Tibial nerve (tissue), 4 donors: ENCODE measurements at regions not wholly inside any gene's neighbourhood (a gene's known extent, or its start where the extent isn't known, plus 50 kb on each side); places are given as distances from the start of the nearest gene placed in this dataset.

Experiments used
- CTCF ChIP-seq, 5 experiments: fragments of 200-600 bp in 3 of 5; fragments of 450-650 bp in 2 of 5; sonication (generic) in 3 of 5; IDR thresholded peaks; one replicate each; pipeline ENCODE4 v1.5.1; 2016 to 2019; ENCODE audit warnings: antibody characterized with exemption in 5 of 5, mild to moderate bottlenecking in 3 of 5, moderate library complexity in 2 of 5
- EP300 ChIP-seq, 2 donors: sonication (generic); formaldehyde crosslinking; IDR thresholded peaks; one replicate each; pipeline ENCODE4 v1.6.1; 2017; ENCODE audit warnings: antibody characterized with exemption in 2 of 2, mild to moderate bottlenecking in 1 of 2

DNA sequence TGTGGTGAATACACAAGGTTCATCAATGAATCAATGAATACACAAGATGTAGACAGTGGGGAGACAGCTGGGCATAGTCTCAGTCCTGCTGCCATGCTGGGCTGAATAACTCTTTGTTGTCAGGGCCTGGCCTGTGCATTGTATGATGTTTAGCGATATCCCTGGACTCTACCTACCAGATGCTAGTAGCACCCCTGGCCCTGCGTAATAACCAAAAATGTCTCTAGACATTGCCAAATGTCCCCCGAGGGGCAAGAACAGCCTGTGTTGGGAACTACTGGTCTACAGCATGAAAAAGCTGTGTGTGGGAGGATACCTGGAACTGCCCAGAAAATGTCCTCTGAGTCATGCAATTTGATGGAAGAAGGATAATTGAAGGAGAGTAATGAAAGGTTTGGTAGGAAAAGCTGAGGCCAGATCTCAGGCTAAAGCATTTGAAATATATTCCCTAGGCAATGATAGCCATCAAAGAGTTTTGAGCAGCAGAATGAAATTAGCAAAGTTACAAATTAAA is 128.2 kb downstream of the TMEM30B start:
- TF ChIP-seq CTCF (IDR thresholded peaks at IDR 0.05) (no peak), EP300 (IDR thresholded peaks at IDR 0.05) (no peak)
